Endodermal cell (in vitro differentiated cells): ENCODE measurements at regions not wholly inside any gene's neighbourhood (a gene's known extent, or its start where the extent isn't known, plus 50 kb on each side); places are given as distances from the start of the nearest gene placed in this dataset.

Experiments
- DNase-seq: peaks from one replicate; pipeline ENCODE4 v3.0.0-alpha.2; 2017
- H3K27ac ChIP-seq: 2 replicates; pipeline ENCODE4 v1.5.1; 2013; ENCODE audit warnings: mild to moderate bottlenecking, low read depth, low read length, moderate library complexity
- H3K27me3 ChIP-seq: 2 replicates; pipeline ENCODE4 v1.6.1; 2013; ENCODE audit warnings: mild to moderate bottlenecking, low read length, moderate library complexity; ENCODE audit not compliant: insufficient read depth, control insufficient read depth, poor library complexity, severe bottlenecking
- H3K36me3 ChIP-seq: 2 replicates; pipeline ENCODE4 v1.7.0; 2013; ENCODE audit warnings: mild to moderate bottlenecking, low read length, moderate library complexity; ENCODE audit not compliant: control insufficient read depth, insufficient read depth
- H3K4me1 ChIP-seq: one replicate; pipeline ENCODE4 v1.7.0; 2013; ENCODE audit warnings: low read length; ENCODE audit not compliant: control insufficient read depth, insufficient read depth
- H3K4me3 ChIP-seq: 2 replicates; pipeline ENCODE4 v1.5.1; 2013; ENCODE audit warnings: mild to moderate bottlenecking, low read length, moderate library complexity
- H3K9ac ChIP-seq: 2 replicates; pipeline ENCODE4 v1.6.1; 2013; ENCODE audit warnings: mild to moderate bottlenecking, low read length, moderate library complexity; ENCODE audit not compliant: poor library complexity, severe bottlenecking; ENCODE audit errors: extremely low read depth
- H3K9me3 ChIP-seq: 2 replicates; pipeline ENCODE4 v1.6.1; 2013; ENCODE audit warnings: mild to moderate bottlenecking, low read length, moderate library complexity; ENCODE audit not compliant: control insufficient read depth
- H3K27ac Mint-ChIP-seq: 2 replicates; pipeline ENCODE4 v1.8.0; 2020; ENCODE audit warnings: mixed read lengths
- H3K27me3 Mint-ChIP-seq: 2 replicates; pipeline ENCODE4 v1.8.0; 2021; ENCODE audit warnings: mild to moderate bottlenecking, mixed read lengths; ENCODE audit not compliant: insufficient read depth
- H3K36me3 Mint-ChIP-seq: 2 replicates; pipeline ENCODE4 v1.8.0; 2020; ENCODE audit warnings: low read depth, mixed read lengths
- H3K4me1 Mint-ChIP-seq: 2 replicates; pipeline ENCODE4 v1.8.0; 2020; ENCODE audit warnings: mixed read lengths
- H3K4me3 Mint-ChIP-seq: 2 replicates; pipeline ENCODE4 v1.8.0; 2020; ENCODE audit warnings: mild to moderate bottlenecking, moderate library complexity, mixed read lengths
- H3K9me3 Mint-ChIP-seq: 2 replicates; pipeline ENCODE4 v1.8.0; 2020; ENCODE audit warnings: mild to moderate bottlenecking, mixed read lengths
- CTCF ChIP-seq: fragments of 200-600 bp; sonication (generic); conservative IDR thresholded peaks from 2 replicates; pipeline ENCODE4 v1.5.0; 2021; ENCODE audit warnings: antibody characterized with exemption, mild to moderate bottlenecking
- WGBS, 2 experiments: methylation state at CpG; one replicate each; pipeline versions ENCODE4 v1.1.5 to v1.1.7; 2013; ENCODE audit warnings: missing lambda C conversion rate in 2 of 2, mixed read lengths in 1 of 2; ENCODE audit not compliant: insufficient coverage in 1 of 2, insufficient read length in 1 of 2; 5-methylcytosine and 5-hydroxymethylcytosine counted together

- Mint-ChIP-seq H3K36me3 (no peaks in the 10 kb centered on the region), H3K4me1 (no peaks in the 10 kb centered on the region), H3K4me3 (no peak overlapping the region), H3K9me3 (peaks cover 5% of the 10 kb centered on the region), H3K27me3 (no peaks in the 10 kb centered on the region), H3K27ac (no peak overlapping the region)
- no peaks in the 10 kb centered on the region for H3K27me3 ChIP-seq
- 94 to 100% methylated on average over 1 to 2 of the region's 2 CpGs for WGBS, 2 experiments
- H3K27ac ChIP-seq, result no peak overlapping the region
- H3K9ac ChIP-seq, result no peak overlapping the region
- H3K9me3 ChIP-seq, result no peaks in the 10 kb centered on the region
- TF ChIP-seq CTCF, result no peak
- no peak for DNase-seq
- H3K4me3 ChIP-seq, result no peak overlapping the region
- no peaks in the 10 kb centered on the region for H3K4me1 ChIP-seq
- H3K36me3 ChIP-seq, result no peaks in the 10 kb centered on the region
These were observed 55.4 kb upstream of the MAP2 start for GRCh38 chr2:209368406-209368805.

GRCh38 chr2:209368914-209369313, 54.9 kb upstream of the MAP2 start:
- no peak overlapping the region for H3K27ac Mint-ChIP-seq
- no peaks in the 10 kb centered on the region for H3K36me3 Mint-ChIP-seq
- TF ChIP-seq CTCF, result no peak
- WGBS, 2 experiments, result 81 to 90% methylated on average over 5 of the region's 5 CpGs
- H3K9me3 Mint-ChIP-seq, result peaks cover 6% of the 10 kb centered on the region
- no peak overlapping the region for H3K4me3 Mint-ChIP-seq
- H3K4me3 ChIP-seq, result no peak overlapping the region
- H3K36me3 ChIP-seq, result no peaks in the 10 kb centered on the region
- DNase-seq, result no peak
- H3K27me3 ChIP-seq, result no peaks in the 10 kb centered on the region
- H3K4me1 ChIP-seq, result no peaks in the 10 kb centered on the region
- no peak overlapping the region for H3K27ac ChIP-seq
- no peaks in the 10 kb centered on the region for H3K27me3 Mint-ChIP-seq
- no peak overlapping the region for H3K9ac ChIP-seq
- H3K4me1 Mint-ChIP-seq, result no peaks in the 10 kb centered on the region
- no peaks in the 10 kb centered on the region for H3K9me3 ChIP-seq

DNA sequence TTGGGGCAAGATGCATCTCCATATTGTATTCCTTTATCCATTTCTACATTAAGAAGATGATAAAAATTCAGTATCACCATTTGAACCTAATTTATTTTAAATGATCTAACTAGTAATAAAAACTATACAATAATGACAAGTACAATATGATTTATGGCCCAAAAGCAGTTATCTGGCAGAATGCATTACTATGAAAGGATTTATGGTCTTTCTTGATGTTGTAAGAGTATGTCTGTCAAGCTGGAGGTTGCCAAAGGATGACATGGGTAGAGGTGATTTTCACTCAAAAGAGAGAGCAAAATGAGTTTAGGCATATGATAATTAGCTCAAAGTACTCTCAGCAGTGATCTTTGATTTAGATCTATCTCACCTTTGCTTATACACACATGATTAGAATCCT, 54.2 kb upstream of the MAP2 start:
- no peak overlapping the region for H3K27ac Mint-ChIP-seq

More for the DNA sequence above, 54.2 kb upstream of the MAP2 start:
- H3K4me1 ChIP-seq, result no peaks in the 10 kb centered on the region
- no peak overlapping the region for H3K9ac ChIP-seq
- no peaks in the 10 kb centered on the region for H3K36me3 ChIP-seq
- no peak overlapping the region for H3K4me3 ChIP-seq
- no peaks in the 10 kb centered on the region for H3K4me1 Mint-ChIP-seq
- no peak for DNase-seq
- H3K9me3 Mint-ChIP-seq, result peaks cover 14% of the 10 kb centered on the region
- H3K4me3 Mint-ChIP-seq, result no peak overlapping the region
- TF ChIP-seq CTCF, result no peak
- no peaks in the 10 kb centered on the region for H3K27me3 ChIP-seq
- H3K9me3 ChIP-seq, result no peaks in the 10 kb centered on the region
- no peak overlapping the region for H3K27ac ChIP-seq
- H3K36me3 Mint-ChIP-seq, result no peaks in the 10 kb centered on the region
- no peaks in the 10 kb centered on the region for H3K27me3 Mint-ChIP-seq
